K562 (cell line): ENCODE measurements at regions not wholly inside any gene's neighbourhood (a gene's known extent, or its start where the extent isn't known, plus 50 kb on each side); places are given as distances from the start of the nearest gene placed in this dataset.

ENCODE experiments used
- ATAC-seq: fragments of 200-7000 bp; cut with Tn5 transposase; 3 replicates; pipeline ENCODE4 v1.9.1; 2020; ENCODE audit warnings: moderate library complexity
- BruUV-seq: library from RNA; stranded (reverse); fragments of 400-500 nt; replicated peaks from 2 replicates; lab custom pipeline; 2021; lab: Mats Ljungman, UMichigan
- CTCF ChIA-PET: fragments of 300-600 bp; formaldehyde crosslinking; extraction: SDS; loops from one replicate; lab custom pipeline; 2021; ENCODE audit warnings: low intra/inter-chr PET ratio; lab: Yijun Ruan, JAX
- POLR2A ChIA-PET: fragments of 300-600, 350-650 bp; sonication (Branson Sonifier 250); formaldehyde crosslinking; extraction: SDS; loops from one replicate; lab custom pipeline; 2021; ENCODE audit warnings: antibody characterized with exemption, inconsistent platforms; lab: Yijun Ruan, JAX
- DNase-seq, 4 experiments: peaks; one replicate each; pipeline versions ENCODE4 v3.0.0 to v3.0.0-alpha.2; 2011 to 2018; ENCODE audit warnings: low spot score in 3 of 4, mixed read lengths in 3 of 4; ENCODE audit errors: extremely low read depth in 1 of 4
- FAIRE-seq: peaks from 2 replicates; lab custom pipeline; 2011; peaks lifted over from hg19 to GRCh38; lab: Jason Lieb, UNC
- H2AFZ ChIP-seq: 2 replicates; pipeline ENCODE4 v1.6.0; 2011; ENCODE audit warnings: low read depth, low read length, control low read depth, inconsistent platforms
- H3K27ac ChIP-seq: fragments of 200-600 bp; 3 replicates; pipeline ENCODE4 v1.8.0; 2011; ENCODE audit warnings: low read depth, mild to moderate bottlenecking, control low read depth, inconsistent platforms, low read length, moderate library complexity, mixed read lengths; ENCODE audit errors: extremely low read depth
- H3K27me3 ChIP-seq, 2 experiments: fragments of 300-600 bp in 1 of 2; 2 replicates in 1 of 2; 3 replicates in 1 of 2; pipeline versions ENCODE4 v1.6.0 to v1.8.0; 2011; ENCODE audit warnings: inconsistent platforms in 2 of 2, low read length in 2 of 2, mild to moderate bottlenecking in 1 of 2, mixed read lengths in 1 of 2, moderate library complexity in 1 of 2; ENCODE audit not compliant: control insufficient read depth in 2 of 2, insufficient read depth in 2 of 2
- H3K36me3 ChIP-seq: fragments of 300-600 bp; 3 replicates; pipeline ENCODE4 v1.8.0; 2011; ENCODE audit warnings: mild to moderate bottlenecking, low read length, inconsistent platforms; ENCODE audit not compliant: control insufficient read depth, insufficient read depth
- H3K4me1 ChIP-seq, 2 experiments: fragments of 200-600 bp in 1 of 2; replicated peaks in 1 of 2; 2 replicates in 1 of 2; 3 replicates in 1 of 2; pipeline versions ENCODE4 v1.5.1 to v1.8.0; 2011; ENCODE audit warnings: inconsistent platforms in 2 of 2, low read length in 2 of 2, mild to moderate bottlenecking in 1 of 2, mixed read lengths in 1 of 2, moderate library complexity in 1 of 2; ENCODE audit not compliant: control insufficient read depth in 2 of 2, insufficient read depth in 2 of 2
- H3K4me2 ChIP-seq: 2 replicates; pipeline ENCODE4 v1.6.1; 2011; ENCODE audit warnings: low read length, control low read depth, inconsistent platforms, mixed read lengths; ENCODE audit not compliant: insufficient read depth
- H3K4me3 ChIP-seq: fragments of 200-600 bp; sonication (generic), shearing (Covaris generic); 2 replicates; pipeline ENCODE4 v1.5.1; 2016; ENCODE audit warnings: control low read depth, inconsistent platforms
- H3K79me2 ChIP-seq: fragments of 200-600 bp; 3 replicates; pipeline ENCODE4 v1.8.0; 2011; ENCODE audit warnings: low read length, inconsistent platforms; ENCODE audit not compliant: control insufficient read depth, insufficient read depth
- H3K9ac ChIP-seq, 2 experiments: 2 replicates each; pipeline versions ENCODE4 v1.6.0 to v1.6.1; 2011; ENCODE audit warnings: low read depth in 2 of 2, low read length in 2 of 2, control low read depth in 1 of 2, inconsistent platforms in 1 of 2, mild to moderate bottlenecking in 1 of 2, mixed read lengths in 1 of 2; ENCODE audit not compliant: insufficient read depth in 1 of 2
- H3K9me1 ChIP-seq: one replicate; pipeline ENCODE4 v1.6.0; 2011; ENCODE audit warnings: inconsistent platforms, mild to moderate bottlenecking, low read length, moderate library complexity; ENCODE audit not compliant: control insufficient read depth, insufficient read depth
- H3K9me3 ChIP-seq: replicated peaks from 2 replicates; pipeline ENCODE4 v1.5.1; 2011; ENCODE audit warnings: low read depth, low read length, inconsistent platforms; ENCODE audit not compliant: control insufficient read depth, insufficient read depth
- H4K20me1 ChIP-seq: replicated peaks from 2 replicates; pipeline ENCODE4 v1.6.1; 2011; ENCODE audit warnings: low read length, inconsistent platforms, mixed read lengths; ENCODE audit not compliant: control insufficient read depth, insufficient read depth
- CHAMP1 ChIP-seq: fragments of 450-650 bp; IDR thresholded peaks from 2 replicates; pipeline ENCODE4 v1.6.1; 2016; ENCODE audit warnings: mild to moderate bottlenecking
- ELF4 ChIP-seq: fragments of 450-650 bp; formaldehyde crosslinking; IDR thresholded peaks from 2 replicates; pipeline ENCODE4 v1.4.0; 2022; ENCODE audit warnings: missing genetic modification characterization
- IFI16 ChIP-seq: fragments of 250-450 bp; sonication (Bioruptor Pico); IDR thresholded peaks from 2 replicates; pipeline ENCODE4 v2.1.2; 2022; ENCODE audit warnings: mild to moderate bottlenecking, inconsistent platforms
- MBD2 ChIP-seq: sonication (generic); IDR thresholded peaks from 2 replicates; pipeline ENCODE4 v1.6.1; 2016; ENCODE audit warnings: low read depth, borderline replicate concordance
- REST ChIP-seq, 2 experiments: fragments of 450-650 bp; formaldehyde crosslinking in 1 of 2; IDR thresholded peaks; 2 replicates each; pipeline versions ENCODE4 v1.4.0 to v1.6.1; 2014 to 2020; ENCODE audit warnings: mild to moderate bottlenecking in 2 of 2, borderline replicate concordance in 1 of 2, low read depth in 1 of 2
- SIX5 ChIP-seq, 2 experiments: IDR thresholded peaks; 2 replicates each; pipeline ENCODE4 v1.6.1; 2011; ENCODE audit warnings: low read length in 2 of 2, borderline replicate concordance in 1 of 2, low read depth in 1 of 2, mild to moderate bottlenecking in 1 of 2, moderate library complexity in 1 of 2; ENCODE audit not compliant: insufficient read depth in 1 of 2
- TCFL5 ChIP-seq: fragments of 250-450 bp; sonication (Bioruptor Pico); conservative IDR thresholded peaks from 2 replicates; pipeline ENCODE4 v1.6.1; 2021; ENCODE audit warnings: mild to moderate bottlenecking, moderate library complexity, matching md5 sums
- ZBTB7A ChIP-seq: IDR thresholded peaks from 2 replicates; pipeline ENCODE4 v1.6.1; 2011; ENCODE audit warnings: low read depth, mild to moderate bottlenecking, low read length, moderate library complexity, borderline replicate concordance; ENCODE audit not compliant: control insufficient read depth
- ZNF24 ChIP-seq: fragments of 450-650 bp; IDR thresholded peaks from 2 replicates; pipeline ENCODE4 v1.6.1; 2016
- ZNF282 ChIP-seq: sonication (generic); formaldehyde crosslinking; IDR thresholded peaks from 2 replicates; pipeline ENCODE4 v1.8.1; 2023; ENCODE audit warnings: missing genetic modification reagents
- WGBS: fragments of 100-300 bp; shearing (Covaris generic); methylation state at CpG from one replicate; pipeline ENCODE4 v1.1.6; 2016; ENCODE audit warnings: low coverage, mixed read lengths; ENCODE audit not compliant: insufficient coverage; ENCODE audit errors: missing lambda C conversion rate; 5-methylcytosine and 5-hydroxymethylcytosine counted together
- in situ Hi-C: fragments of 300-500 bp; cut with MboI; formaldehyde crosslinking; loops from 4 replicates; pipeline ENCODE4 v1.15.0; 2018; ENCODE audit warnings: inconsistent platforms, mixed read lengths
- intact Hi-C: fragments of 100-400 bp; cut with micrococcal nuclease; formaldehyde crosslinking; loops from 2 replicates; pipeline ENCODE4 v1.14.2; 2022

GRCh38 chr20:6490849-6491248 lies 276.6 kb upstream of the BMP2 start:
- Histone ChIP-seq H3K9me1 (no peaks in the 10 kb centered on the region), H3K27me3 (no peaks in the 10 kb centered on the region), H3K4me1 (no peaks in the 10 kb centered on the region), H3K4me2 (no peak overlapping the region), H3K9me3 (no peaks in the 10 kb centered on the region), H3K36me3 (no peaks in the 10 kb centered on the region), H3K27ac (no peak overlapping the region), H3K4me3 (no peak overlapping the region), H2AFZ (no peak overlapping the region), H3K9ac (no peak overlapping the region), H3K79me2 (no peaks in the 10 kb centered on the region), H4K20me1 (no peaks in the 10 kb centered on the region)
- in situ Hi-C loops (no loop called here), intact Hi-C loops (no loop called here)
- ATAC-seq (no peak), DNase-seq (no peak), FAIRE-seq (no peak)
- no TSS peak for BruUV-seq
- CTCF ChIA-PET, result no interaction called here
- 11% methylated on average over 3 of the region's 3 CpGs for WGBS
- POLR2A ChIA-PET, result no interaction called here
- TF ChIP-seq CHAMP1 (no peak), SIX5 (IDR thresholded peaks at IDR 0.05; ENCODE audit: borderline replicate concordance in 1 of 2, insufficient read depth in 1 of 2, low read depth in 1 of 2, low read length in 2 of 2) (no peak), REST (IDR thresholded peaks at IDR 0.05; ENCODE audit: borderline replicate concordance) (no peak), REST (CRISPR knock-in tag; IDR thresholded peaks at IDR 0.05; ENCODE audit: low read depth) (no peak), ZNF24 (no peak), ELF4 (CRISPR knock-in tag) (no peak), ZNF282 (CRISPR knock-in tag) (no peak), MBD2 (no peak), IFI16 (CRISPR knock-in tag) (no peak), TCFL5 (CRISPR knock-in tag) (no peak), ZBTB7A (no peak)
